Natural killer cell (primary cell): ENCODE measurements at regions not wholly inside any gene's neighbourhood (a gene's known extent, or its start where the extent isn't known, plus 50 kb on each side); places are given as distances from the start of the nearest gene placed in this dataset.

ENCODE experiments used
- ATAC-seq, 3 donors: fragments of 150-1000 bp in 2 of 3; fragments of 200-7000 bp in 1 of 3; cut with Tn5 transposase; 1 replicate in 1 of 3; 2 replicates in 2 of 3; pipeline ENCODE4 v1.10.0; 2021; ENCODE audit warnings: mild to moderate bottlenecking in 2 of 3, moderate library complexity in 2 of 3
- DNase-seq, 2 donors: peaks; one replicate each; pipeline versions ENCODE4 v3.0.0 to v3.0.0-alpha.2; 2013 to 2021; ENCODE audit warnings: mixed read lengths in 1 of 2
- H3K27ac ChIP-seq: one replicate; pipeline ENCODE4 v1.5.1; 2013; ENCODE audit warnings: mild to moderate bottlenecking, low read length
- H3K27me3 ChIP-seq: one replicate; pipeline ENCODE4 v1.6.1; 2013; ENCODE audit warnings: low read length; ENCODE audit not compliant: control insufficient read depth, insufficient read depth
- H3K36me3 ChIP-seq: one replicate; pipeline ENCODE4 v1.6.1; 2013; ENCODE audit warnings: low read length; ENCODE audit not compliant: control insufficient read depth, insufficient read depth
- H3K4me1 ChIP-seq: one replicate; pipeline ENCODE4 v1.6.1; 2013; ENCODE audit warnings: low read length; ENCODE audit not compliant: control insufficient read depth, insufficient read depth
- H3K4me3 ChIP-seq: one replicate; pipeline ENCODE4 v1.5.1; 2013; ENCODE audit warnings: low read length
- H3K9me3 ChIP-seq: one replicate; pipeline ENCODE4 v1.6.1; 2013; ENCODE audit warnings: low read length; ENCODE audit not compliant: control insufficient read depth, insufficient read depth
- H3K27ac Mint-ChIP-seq, 2 donors: one replicate each; pipeline ENCODE4 v1.8.0; 2022; ENCODE audit warnings: mild to moderate bottlenecking in 2 of 2, mixed read lengths in 2 of 2, moderate library complexity in 1 of 2
- H3K27me3 Mint-ChIP-seq, 2 donors: one replicate each; pipeline ENCODE4 v1.8.0; 2022; ENCODE audit warnings: low read depth in 2 of 2, mixed read lengths in 2 of 2
- H3K36me3 Mint-ChIP-seq: one replicate; pipeline ENCODE4 v1.8.0; 2022; ENCODE audit warnings: mixed read lengths
- H3K4me1 Mint-ChIP-seq, 2 donors: one replicate each; pipeline ENCODE4 v1.8.0; 2022; ENCODE audit warnings: mixed read lengths in 2 of 2
- H3K4me3 Mint-ChIP-seq: one replicate; pipeline ENCODE4 v1.8.0; 2022; ENCODE audit warnings: mild to moderate bottlenecking, moderate library complexity, mixed read lengths
- H3K9me3 Mint-ChIP-seq, 2 donors: one replicate each; pipeline ENCODE4 v1.8.0; 2022; ENCODE audit warnings: mixed read lengths in 2 of 2
- CTCF ChIP-seq: fragments of 200-600 bp; IDR thresholded peaks from one replicate; pipeline ENCODE4 v1.8.0; 2022; ENCODE audit warnings: antibody characterized with exemption
- WGBS: methylation state at CpG from one replicate; pipeline ENCODE4 v1.1.7; 2013; ENCODE audit warnings: missing lambda C conversion rate; ENCODE audit not compliant: insufficient coverage; 5-methylcytosine and 5-hydroxymethylcytosine counted together
- intact Hi-C: fragments of 100-400 bp; cut with micrococcal nuclease; formaldehyde crosslinking; loops from one replicate; pipeline ENCODE4 v1.14.2; 2022

- WGBS = 90% methylated on average over 2 of the region's 2 CpGs
- Histone ChIP-seq H3K36me3 (no peaks in the 10 kb centered on the region), H3K9me3 (no peaks in the 10 kb centered on the region), H3K4me3 (no peak overlapping the region), H3K4me1 (no peaks in the 10 kb centered on the region), H3K27ac (no peak overlapping the region), H3K27me3 (no peaks in the 10 kb centered on the region)
- Mint-ChIP-seq H3K4me3 (no peak overlapping the region), H3K27me3 (no peaks in the 10 kb centered on the region), H3K27ac (no peak overlapping the region), H3K9me3 (peaks cover 13 to 21% of the 10 kb centered on the region in 2 donors), H3K4me1 (no peaks in the 10 kb centered on the region), H3K36me3 (no peaks in the 10 kb centered on the region)
- DNase-seq = no peak
- no peak for ATAC-seq
- intact Hi-C loops = no loop called here
- TF ChIP-seq CTCF = no peak
Measured at GRCh38 chr4:66911880-66912279, 633.4 kb downstream of the CENPC start.

DNA sequence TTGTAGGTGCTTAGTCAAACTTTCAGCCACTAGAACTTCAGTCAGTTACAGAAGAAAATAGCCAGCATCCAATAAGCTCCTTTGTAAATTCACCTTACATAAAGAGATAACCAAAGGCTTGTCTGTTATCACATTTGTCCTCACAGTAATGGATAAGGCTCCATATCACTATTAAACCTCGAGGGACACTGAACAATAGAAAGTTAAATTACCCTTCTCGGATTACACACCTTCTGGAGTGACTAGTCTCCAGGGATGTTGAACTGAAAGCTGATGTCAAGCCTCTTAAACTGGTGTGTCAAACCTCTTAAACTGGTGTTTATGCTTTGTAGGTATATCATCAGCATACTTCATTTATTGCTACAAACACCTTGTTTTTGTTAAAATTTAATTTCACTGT, 639.0 kb downstream of the CENPC start:
- ATAC-seq = no peak
- intact Hi-C loops = no loop called here
- Mint-ChIP-seq H3K4me1 (no peaks in the 10 kb centered on the region), H3K36me3 (peaks cover 6% of the 10 kb centered on the region), H3K9me3 (peaks cover 12 to 19% of the 10 kb centered on the region in 2 donors), H3K4me3 (no peak overlapping the region), H3K27me3 (no peaks in the 10 kb centered on the region), H3K27ac (no peak overlapping the region)
- H3K9me3 ChIP-seq = no peaks in the 10 kb centered on the region
- no peaks in the 10 kb centered on the region for H3K36me3 ChIP-seq
- TF ChIP-seq CTCF = no peak
- 100% methylated on average over 1 of the region's 2 CpGs for WGBS
- DNase-seq = no peak
- no peaks in the 10 kb centered on the region for H3K4me1 ChIP-seq
- no peaks in the 10 kb centered on the region for H3K27me3 ChIP-seq
- H3K4me3 ChIP-seq = no peak overlapping the region
- no peak overlapping the region for H3K27ac ChIP-seq

DNA sequence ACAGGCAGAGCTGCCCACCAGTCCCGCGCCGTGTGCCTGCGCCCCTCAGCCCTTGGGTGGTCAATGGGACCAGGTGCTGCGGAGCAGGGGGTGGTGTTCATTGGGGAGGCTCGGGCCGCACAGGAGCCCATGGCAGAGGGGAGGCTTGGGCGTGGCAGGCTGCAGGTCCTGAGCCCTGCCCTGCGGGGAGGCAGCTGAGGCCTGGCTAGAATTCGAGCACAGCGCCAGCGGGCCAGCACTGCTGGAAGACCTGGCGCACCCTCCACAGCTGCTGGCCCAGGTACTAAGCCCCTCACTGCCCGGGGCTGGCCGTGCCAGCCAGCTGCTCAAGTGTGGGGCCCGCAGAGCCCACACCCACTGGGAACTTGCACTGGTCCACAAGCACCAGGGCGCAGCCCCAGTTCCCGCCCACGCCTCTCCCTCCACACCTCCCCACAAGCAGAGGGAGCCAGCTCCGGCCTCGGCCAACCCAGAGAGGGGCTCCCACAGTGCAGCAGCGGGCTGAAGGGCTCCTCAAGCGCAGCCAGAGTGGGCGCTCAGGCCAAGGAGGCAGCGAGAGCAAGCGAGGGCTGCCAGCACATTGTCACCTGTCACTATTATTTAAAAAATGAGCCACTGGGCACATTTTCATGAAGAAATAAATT, 645.8 kb downstream of the CENPC start:
- Mint-ChIP-seq H3K27ac (no peak overlapping the region), H3K36me3 (peaks cover 6% of the 10 kb centered on the region), H3K9me3 (peaks cover 4 to 6% of the 10 kb centered on the region in 2 donors), H3K4me3 (no peak overlapping the region), H3K4me1 (no peaks in the 10 kb centered on the region), H3K27me3 (no peaks in the 10 kb centered on the region)
- no peaks in the 10 kb centered on the region for H3K4me1 ChIP-seq
- intact Hi-C loops = no loop called here
- DNase-seq (no peak), ATAC-seq (no peak)
- no peak overlapping the region for H3K4me3 ChIP-seq
- no peaks in the 10 kb centered on the region for H3K27me3 ChIP-seq
- WGBS = 92% methylated on average over 26 of the region's 26 CpGs
- TF ChIP-seq CTCF = no peak
- no peaks in the 10 kb centered on the region for H3K9me3 ChIP-seq
- no peaks in the 10 kb centered on the region for H3K36me3 ChIP-seq
- H3K27ac ChIP-seq = no peak overlapping the region

GRCh38 chr4:66893807-66894206, 651.5 kb downstream of the CENPC start:
- H3K27me3 ChIP-seq = no peaks in the 10 kb centered on the region
- Mint-ChIP-seq H3K9me3 (peaks cover 14 to 25% of the 10 kb centered on the region in 2 donors), H3K4me1 (no peaks in the 10 kb centered on the region), H3K36me3 (peaks cover 7% of the 10 kb centered on the region), H3K27me3 (no peaks in the 10 kb centered on the region), H3K4me3 (no peak overlapping the region), H3K27ac (no peak overlapping the region)
- no peak for TF ChIP-seq CTCF
- WGBS = no CpG with 5 or more reads among the region's 1 CpG
- no peak for ATAC-seq
- H3K9me3 ChIP-seq = no peaks in the 10 kb centered on the region
- no peak overlapping the region for H3K4me3 ChIP-seq
- H3K27ac ChIP-seq = no peak overlapping the region
- no peaks in the 10 kb centered on the region for H3K36me3 ChIP-seq
- intact Hi-C loops = no loop called here
- DNase-seq = no peak
- H3K4me1 ChIP-seq = no peaks in the 10 kb centered on the region
